ENCODE measurements at regions not wholly inside any gene's neighbourhood (a gene's known extent, or its start where the extent isn't known, plus 50 kb on each side); places are given as distances from the start of the nearest gene placed in this dataset.

DNA sequence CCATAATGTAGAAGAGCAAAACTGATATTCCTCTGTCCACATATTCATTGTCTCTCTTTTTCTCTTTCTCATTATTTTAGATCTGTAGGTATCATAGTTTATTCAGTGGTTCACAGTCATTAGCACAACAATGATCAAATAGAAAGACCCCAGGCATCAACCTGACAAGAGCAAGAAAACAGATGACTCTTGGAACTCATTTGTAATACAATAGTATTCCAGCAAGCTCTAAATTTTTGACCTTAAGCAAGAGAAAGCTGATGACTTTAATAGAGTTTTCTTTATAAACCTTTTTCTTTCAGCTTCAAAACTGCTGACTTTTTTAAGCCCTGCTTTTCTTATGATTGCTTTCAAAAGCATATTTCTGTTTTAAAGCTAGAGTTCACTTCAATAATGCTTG lies 507.5 kb upstream of the SORCS1 start:
- BruUV-seq (replicated peaks): no TSS peak
- Histone ChIP-seq H4K20me1 (ENCODE audit: insufficient read depth, low read length) (no peaks in the 10 kb centered on the region), H3K79me2 (ENCODE audit: insufficient read depth, low read depth, low read length) (no peaks in the 10 kb centered on the region), H3K4me2 (ENCODE audit: low read length) (no peak overlapping the region), H3K9me3 (ENCODE audit: low read length) (no peaks in the 10 kb centered on the region), H3K36me3 (ENCODE audit: insufficient read depth, low read length) (no peaks in the 10 kb centered on the region), H3K4me3 (ENCODE audit: low read depth, low read length, poor library complexity, severe bottlenecking) (no peak overlapping the region), H3K4me1 (ENCODE audit: insufficient read depth, low read length, poor library complexity, severe bottlenecking) (no peaks in the 10 kb centered on the region), H3K9me2 (ENCODE audit: insufficient read depth, low read length) (no peaks in the 10 kb centered on the region), H2AFZ (ENCODE audit: low read length) (no peak overlapping the region), H3K27ac (ENCODE audit: low read depth, low read length, poor library complexity, severe bottlenecking) (no peak overlapping the region)
- POLR2A ChIA-PET: interaction anchor here (0.7 kb wide), 1 partner anchor 18 kb away, joined by 4 read pairs; no protein-coding TSS in a partner anchor
- CTCF ChIA-PET (ENCODE audit: unreplicated experiment): no interaction called here
- TF ChIP-seq, protein P1, sequence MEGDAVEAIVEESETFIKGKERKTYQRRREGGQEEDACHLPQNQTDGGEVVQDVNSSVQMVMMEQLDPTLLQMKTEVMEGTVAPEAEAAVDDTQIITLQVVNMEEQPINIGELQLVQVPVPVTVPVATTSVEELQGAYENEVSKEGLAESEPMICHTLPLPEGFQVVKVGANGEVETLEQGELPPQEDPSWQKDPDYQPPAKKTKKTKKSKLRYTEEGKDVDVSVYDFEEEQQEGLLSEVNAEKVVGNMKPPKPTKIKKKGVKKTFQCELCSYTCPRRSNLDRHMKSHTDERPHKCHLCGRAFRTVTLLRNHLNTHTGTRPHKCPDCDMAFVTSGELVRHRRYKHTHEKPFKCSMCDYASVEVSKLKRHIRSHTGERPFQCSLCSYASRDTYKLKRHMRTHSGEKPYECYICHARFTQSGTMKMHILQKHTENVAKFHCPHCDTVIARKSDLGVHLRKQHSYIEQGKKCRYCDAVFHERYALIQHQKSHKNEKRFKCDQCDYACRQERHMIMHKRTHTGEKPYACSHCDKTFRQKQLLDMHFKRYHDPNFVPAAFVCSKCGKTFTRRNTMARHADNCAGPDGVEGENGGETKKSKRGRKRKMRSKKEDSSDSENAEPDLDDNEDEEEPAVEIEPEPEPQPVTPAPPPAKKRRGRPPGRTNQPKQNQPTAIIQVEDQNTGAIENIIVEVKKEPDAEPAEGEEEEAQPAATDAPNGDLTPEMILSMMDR (conservative IDR thresholded peaks at IDR 0.05; ENCODE audit: low read length): no peak
- no peak for TF ChIP-seq EZH2phosphoT487 (IDR thresholded peaks at IDR 0.05; ENCODE audit: borderline replicate concordance, low read depth, low read length)
- intact Hi-C loops (cut with micrococcal nuclease; ENCODE audit: unreplicated experiment): no loop called here
- no peak for DNase-seq (ENCODE audit: low spot score)

DNA sequence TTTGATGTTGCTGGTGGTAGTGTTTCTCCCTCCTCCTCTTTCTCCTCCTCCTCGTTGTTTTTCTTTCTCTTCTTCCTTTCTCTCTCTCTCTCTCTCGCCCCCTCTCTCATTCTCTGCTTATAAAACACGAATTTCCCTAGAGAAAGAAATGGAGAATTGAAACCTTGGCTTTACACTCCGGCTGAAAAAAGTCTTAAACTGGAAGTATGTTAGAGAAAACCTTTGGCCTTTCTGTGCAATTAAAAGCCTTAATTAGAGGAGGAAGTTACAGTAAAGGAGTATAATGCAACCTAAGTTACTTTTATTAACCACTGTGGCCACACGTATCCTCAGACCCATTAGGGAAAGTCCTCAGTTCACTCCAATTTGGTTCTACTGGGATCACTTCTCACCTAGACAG lies 501.7 kb upstream of the SORCS1 start:
- H3K79me2 ChIP-seq (ENCODE audit: insufficient read depth, low read depth, low read length): no peaks in the 10 kb centered on the region
- CTCF ChIA-PET (ENCODE audit: unreplicated experiment): no interaction called here

DNA sequence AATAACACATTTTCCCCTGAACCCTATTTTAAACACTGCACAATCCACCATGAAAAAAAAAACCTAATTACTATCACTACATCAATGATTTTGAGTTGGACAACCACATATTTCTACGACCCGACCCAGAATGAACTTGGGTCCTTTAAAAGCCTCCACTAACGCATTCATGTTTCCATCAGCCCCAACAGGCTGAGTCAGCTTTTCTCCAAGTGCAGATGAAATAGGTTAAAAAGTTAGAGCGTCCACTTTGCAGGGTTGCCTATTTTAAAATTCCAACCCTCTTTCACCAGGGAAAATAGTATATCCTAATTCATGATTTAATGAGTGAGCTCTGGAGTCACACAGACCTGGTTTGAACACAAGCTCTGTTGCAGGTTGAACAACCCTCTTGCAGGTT lies 501.0 kb upstream of the SORCS1 start:
- Histone ChIP-seq H3K27ac (ENCODE audit: low read depth, low read length, poor library complexity, severe bottlenecking) (no peak overlapping the region), H3K79me2 (ENCODE audit: insufficient read depth, low read depth, low read length) (no peaks in the 10 kb centered on the region), H3K4me1 (ENCODE audit: insufficient read depth, low read length, poor library complexity, severe bottlenecking) (no peaks in the 10 kb centered on the region), H3K4me2 (ENCODE audit: low read length) (no peak overlapping the region), H2AFZ (ENCODE audit: low read length) (no peak overlapping the region), H3K36me3 (ENCODE audit: insufficient read depth, low read length) (no peaks in the 10 kb centered on the region), H4K20me1 (ENCODE audit: insufficient read depth, low read length) (no peaks in the 10 kb centered on the region), H3K9me2 (ENCODE audit: insufficient read depth, low read length) (no peaks in the 10 kb centered on the region), H3K9me3 (ENCODE audit: low read length) (no peaks in the 10 kb centered on the region), H3K4me3 (ENCODE audit: low read depth, low read length, poor library complexity, severe bottlenecking) (no peak overlapping the region)
- POLR2A ChIA-PET: no interaction called here
- no TSS peak for BruUV-seq (replicated peaks)
- intact Hi-C loops (cut with micrococcal nuclease; ENCODE audit: unreplicated experiment): no loop called here
- CTCF ChIA-PET (ENCODE audit: unreplicated experiment): no interaction called here
- DNase-seq (ENCODE audit: low spot score): no peak
- TF ChIP-seq, protein P1 (conservative IDR thresholded peaks at IDR 0.05; ENCODE audit: low read length): no peak
- no peak for TF ChIP-seq EZH2phosphoT487 (IDR thresholded peaks at IDR 0.05; ENCODE audit: borderline replicate concordance, low read depth, low read length)

More for the DNA sequence above, 501.7 kb upstream of the SORCS1 start:
- BruUV-seq (replicated peaks): no TSS peak
- H3K9me3 ChIP-seq (ENCODE audit: low read length): no peaks in the 10 kb centered on the region
- H3K4me1 ChIP-seq (ENCODE audit: insufficient read depth, low read length, poor library complexity, severe bottlenecking): no peaks in the 10 kb centered on the region
- no peak for DNase-seq (ENCODE audit: low spot score)
- H3K36me3 ChIP-seq (ENCODE audit: insufficient read depth, low read length): no peaks in the 10 kb centered on the region
- H3K9me2 ChIP-seq (ENCODE audit: insufficient read depth, low read length): no peaks in the 10 kb centered on the region
- no peak overlapping the region for H3K27ac ChIP-seq (ENCODE audit: low read depth, low read length, poor library complexity, severe bottlenecking)
- TF ChIP-seq EZH2phosphoT487 (IDR thresholded peaks at IDR 0.05; ENCODE audit: borderline replicate concordance, low read depth, low read length): no peak
- TF ChIP-seq, protein P1 (conservative IDR thresholded peaks at IDR 0.05; ENCODE audit: low read length): no peak
- no peak overlapping the region for H3K4me3 ChIP-seq (ENCODE audit: low read depth, low read length, poor library complexity, severe bottlenecking)
- H3K4me2 ChIP-seq (ENCODE audit: low read length): no peak overlapping the region
- H4K20me1 ChIP-seq (ENCODE audit: insufficient read depth, low read length): no peaks in the 10 kb centered on the region
- intact Hi-C loops (cut with micrococcal nuclease; ENCODE audit: unreplicated experiment): no loop called here
- H2AFZ ChIP-seq (ENCODE audit: low read length): no peak overlapping the region
- POLR2A ChIA-PET: no interaction called here

Measured in OCI-LY7 (cell line).